ENCODE measurements at regions not wholly inside any gene's neighbourhood (a gene's known extent, or its start where the extent isn't known, plus 50 kb on each side); places are given as distances from the start of the nearest gene placed in this dataset.

- POLR2A ChIA-PET (ENCODE audit: unreplicated experiment): no interaction called here
- Histone ChIP-seq H4K8ac (ENCODE audit: low read depth in 2 of 2, low read length in 2 of 2) (no peak overlapping the region), H2BK120ac (ENCODE audit: low read depth, low read length) (no peak overlapping the region), H2BK20ac (ENCODE audit: low read depth, low read length) (no peak overlapping the region), H3K27me3 (ENCODE audit: control insufficient read depth, insufficient read depth, low read length) (peaks cover 3% of the 10 kb centered on the region; the same call in 1 of the 2 replicates), H2AK9ac (replicated peaks; ENCODE audit: low read depth, low read length, poor library complexity) (no peak overlapping the region), H3K9ac (ENCODE audit: low read depth, low read length) (no peak overlapping the region), H4K91ac (ENCODE audit: insufficient read depth, low read depth, low read length) (no peak overlapping the region), H2BK15ac (ENCODE audit: low read depth, low read length) (no peak overlapping the region), H3K14ac (replicated peaks; ENCODE audit: low read depth, low read length) (no peak overlapping the region), H2AFZ (replicated peaks; ENCODE audit: low read length, poor library complexity) (no peak overlapping the region), H3K56ac (ENCODE audit: extremely low read depth, insufficient read depth, low read length) (no peak overlapping the region), H3K23ac (ENCODE audit: low read depth, low read length) (no peak overlapping the region), H4K20me1 (ENCODE audit: insufficient read depth, low read length) (no peaks in the 10 kb centered on the region), H3K9me1 (ENCODE audit: insufficient read depth, low read length) (no peaks in the 10 kb centered on the region), H3K4ac (ENCODE audit: low read depth, low read length) (no peak overlapping the region), H3K36me3 (ENCODE audit: control insufficient read depth, insufficient read depth, low read length) (no peaks in the 10 kb centered on the region), H3K9me3 (ENCODE audit: control insufficient read depth, insufficient read depth, low read length) (no peaks in the 10 kb centered on the region), H3K4me2 (ENCODE audit: low read depth, low read length) (no peak overlapping the region), H3K18ac (ENCODE audit: low read depth, low read length) (no peak overlapping the region), H2BK5ac (ENCODE audit: low read depth, low read length, poor library complexity, severe bottlenecking) (no peak overlapping the region), H3K4me1 (ENCODE audit: control insufficient read depth, insufficient read depth, low read length) (no peaks in the 10 kb centered on the region), H3K4me3 (ENCODE audit: insufficient read depth, low read depth, low read length) (no peak overlapping the region), H2AK5ac (ENCODE audit: low read depth, low read length) (no peak overlapping the region), H4K5ac (ENCODE audit: low read depth, low read length) (no peak overlapping the region), H3K27ac (ENCODE audit: insufficient read depth, low read length) (no peak overlapping the region), H3K79me1 (ENCODE audit: low read depth in 1 of 2, low read length in 2 of 2) (no peaks in the 10 kb centered on the region)
- WGBS, 2 experiments (ENCODE audit: extremely low coverage in 2 of 2, insufficient read length in 1 of 2): no CpG with 5 or more reads among the region's 1 CpG
- dilution Hi-C loops (cut with HindIII; ENCODE audit: low sequenced_read_pairs, unreplicated experiment): no loop called here
- DNase-seq (no peak), ATAC-seq (ENCODE audit: low read depth) (no peak)
- intact Hi-C loops (cut with micrococcal nuclease): no loop called here
- TF ChIP-seq CTCF (conservative IDR thresholded peaks at IDR 0.05; ENCODE audit: low read depth, low read length) (no peak), POLR2A (IDR thresholded peaks at IDR 0.05; ENCODE audit: low read depth, low read length) (no peak), CEBPB (IDR thresholded peaks at IDR 0.05; ENCODE audit: low read depth, low read length) (no peak), NFE2L2 (IDR thresholded peaks at IDR 0.05; ENCODE audit: low read depth, low read length) (no peak), ELK1 (IDR thresholded peaks at IDR 0.05; ENCODE audit: borderline replicate concordance, low read depth, low read length) (no peak), BHLHE40 (IDR thresholded peaks at IDR 0.05; ENCODE audit: low read depth, low read length) (no peak), FOS (IDR thresholded peaks at IDR 0.05; ENCODE audit: low read depth, low read length) (no peak), MAFK (IDR thresholded peaks at IDR 0.05; ENCODE audit: low read depth, low read length) (no peak), MXI1 (IDR thresholded peaks at IDR 0.05; ENCODE audit: borderline replicate concordance, low read depth, low read length) (no peak), MAZ (IDR thresholded peaks at IDR 0.05; ENCODE audit: borderline replicate concordance, low read depth, low read length) (no peak), RCOR1 (IDR thresholded peaks at IDR 0.05; ENCODE audit: insufficient replicate concordance, low read length) (no peak), USF2 (IDR thresholded peaks at IDR 0.05; ENCODE audit: low read depth, low read length) (no peak), RFX5 (IDR thresholded peaks at IDR 0.05; ENCODE audit: low read depth, low read length) (no peak), RAD21 (IDR thresholded peaks at IDR 0.05; ENCODE audit: low read length) (no peak), SMC3 (IDR thresholded peaks at IDR 0.05; ENCODE audit: low read depth, low read length) (no peak), CHD1 (IDR thresholded peaks at IDR 0.05; ENCODE audit: low read depth, low read length) (no peak)
- CTCF ChIA-PET: no interaction called here
- no TSS peak for BruUV-seq (replicated peaks)
- in situ Hi-C loops (cut with MboI; ENCODE audit: low sequenced_read_pairs): loop anchor here (25.0 kb wide), 1 partner anchor 712 kb away; no protein-coding TSS in a partner anchor
Observed at GRCh38 chr1:36599828-36600227, 117.1 kb upstream of the CSF3R start.

All from IMR-90 (cell line).